ENCODE measurements at regions not wholly inside any gene's neighbourhood (a gene's known extent, or its start where the extent isn't known, plus 50 kb on each side); places are given as distances from the start of the nearest gene placed in this dataset.

- Histone ChIP-seq H4K8ac (replicated peaks; ENCODE audit: insufficient read length, low read depth, low read length) (no peak overlapping the region), H3K4ac (ENCODE audit: low read depth, low read length) (no peak overlapping the region), H3K4me2 (ENCODE audit: insufficient read depth, insufficient read length, low read length) (no peak overlapping the region), H4K20me1 (ENCODE audit: control insufficient read depth, insufficient read depth, insufficient read length) (no peaks in the 10 kb centered on the region), H2BK15ac (ENCODE audit: low read depth, low read length) (no peak overlapping the region), H3K9me3 (ENCODE audit: control insufficient read depth, low read depth, low read length) (no peaks in the 10 kb centered on the region), H3T11ph (ENCODE audit: low read length) (no peak overlapping the region), H2AFZ (ENCODE audit: low read length) (no peak overlapping the region), H3K79me1 (ENCODE audit: insufficient read depth, low read depth, low read length, poor library complexity, severe bottlenecking) (no peaks in the 10 kb centered on the region), H3K23me2 (ENCODE audit: insufficient read length, low read depth, low read length, poor library complexity, severe bottlenecking) (no peaks in the 10 kb centered on the region), H2BK120ac (ENCODE audit: low read depth, low read length, poor library complexity, severe bottlenecking) (no peak overlapping the region), H4K5ac (ENCODE audit: insufficient read length, low read depth, low read length) (no peak overlapping the region), H3K56ac (ENCODE audit: insufficient read length, low read depth, low read length) (no peak overlapping the region), H3K18ac (ENCODE audit: insufficient read length, low read depth, low read length) (no peak overlapping the region), H2AK5ac (ENCODE audit: insufficient read length, low read length) (no peak overlapping the region), H3K27me3 (ENCODE audit: insufficient read depth, low read length) (no peaks in the 10 kb centered on the region), H2BK5ac (ENCODE audit: insufficient read length, low read length) (no peak overlapping the region), H4K91ac (ENCODE audit: insufficient read length, low read depth, low read length) (no peak overlapping the region), H2BK20ac (ENCODE audit: low read depth, low read length, poor library complexity, severe bottlenecking) (no peak overlapping the region), H2BK12ac (ENCODE audit: insufficient read length, low read depth, low read length) (no peak overlapping the region), H3K9ac (ENCODE audit: extremely low read depth, insufficient read length, low read length) (no peak overlapping the region), H3K4me1 (ENCODE audit: insufficient read depth, low read length) (no peaks in the 10 kb centered on the region; the same call in 1 of the 2 replicates), H3K27ac (ENCODE audit: insufficient read length, low read depth, low read length) (no peak overlapping the region), H3K14ac (ENCODE audit: insufficient read depth, low read length) (no peak overlapping the region), H3K23ac (ENCODE audit: insufficient read length, low read depth, low read length) (no peak overlapping the region), H3K79me2 (ENCODE audit: insufficient read depth, low read length) (no peaks in the 10 kb centered on the region)
- WGBS (ENCODE audit: extremely low coverage, insufficient read length, low lambda C conversion rate) = no CpG with 5 or more reads among the region's 6 CpGs
- no peaks in the 10 kb centered on the region for H3K9me3 Mint-ChIP-seq
- H3K27ac Mint-ChIP-seq = no peak overlapping the region
- no peak overlapping the region for H3K4me3 Mint-ChIP-seq
- peaks cover 26 to 33% of the 10 kb centered on the region in 2 experiments for H3K4me1 Mint-ChIP-seq
- TF ChIP-seq, protein P1, sequence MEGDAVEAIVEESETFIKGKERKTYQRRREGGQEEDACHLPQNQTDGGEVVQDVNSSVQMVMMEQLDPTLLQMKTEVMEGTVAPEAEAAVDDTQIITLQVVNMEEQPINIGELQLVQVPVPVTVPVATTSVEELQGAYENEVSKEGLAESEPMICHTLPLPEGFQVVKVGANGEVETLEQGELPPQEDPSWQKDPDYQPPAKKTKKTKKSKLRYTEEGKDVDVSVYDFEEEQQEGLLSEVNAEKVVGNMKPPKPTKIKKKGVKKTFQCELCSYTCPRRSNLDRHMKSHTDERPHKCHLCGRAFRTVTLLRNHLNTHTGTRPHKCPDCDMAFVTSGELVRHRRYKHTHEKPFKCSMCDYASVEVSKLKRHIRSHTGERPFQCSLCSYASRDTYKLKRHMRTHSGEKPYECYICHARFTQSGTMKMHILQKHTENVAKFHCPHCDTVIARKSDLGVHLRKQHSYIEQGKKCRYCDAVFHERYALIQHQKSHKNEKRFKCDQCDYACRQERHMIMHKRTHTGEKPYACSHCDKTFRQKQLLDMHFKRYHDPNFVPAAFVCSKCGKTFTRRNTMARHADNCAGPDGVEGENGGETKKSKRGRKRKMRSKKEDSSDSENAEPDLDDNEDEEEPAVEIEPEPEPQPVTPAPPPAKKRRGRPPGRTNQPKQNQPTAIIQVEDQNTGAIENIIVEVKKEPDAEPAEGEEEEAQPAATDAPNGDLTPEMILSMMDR (conservative IDR thresholded peaks at IDR 0.05) = no peak
- DNase-seq = no peak
- H3K27me3 Mint-ChIP-seq (ENCODE audit: low read depth) = peaks cover 2% of the 10 kb centered on the region
- H3K36me3 Mint-ChIP-seq (ENCODE audit: insufficient read depth in 1 of 3, low read depth in 3 of 3) = no peaks in the 10 kb centered on the region
These were observed 185.3 kb upstream of the ARGLU1 start for GRCh38 chr13:106753251-106753650.

Measured in H9 (cell line).